Smooth muscle cell (in vitro differentiated cells): ENCODE measurements at regions not wholly inside any gene's neighbourhood (a gene's known extent, or its start where the extent isn't known, plus 50 kb on each side); places are given as distances from the start of the nearest gene placed in this dataset.

ENCODE experiments used
- DNase-seq: peaks from one replicate; lab custom pipeline; 2025; ENCODE audit not compliant: unreplicated experiment; lab: John Stamatoyannopoulos, UW
- H2AFZ ChIP-seq: fragments of 200-600 bp; sonication (generic); 2 replicates; pipeline ENCODE4 v1.6.0; 2016; ENCODE audit warnings: antibody characterized with exemption, low read depth, mild to moderate bottlenecking
- H3F3A ChIP-seq: fragments of 200-600 bp; sonication (generic); 2 replicates; pipeline ENCODE4 v1.6.0; 2017; ENCODE audit warnings: antibody characterized with exemption, low read depth
- H3K27ac ChIP-seq: fragments of 200-600 bp; sonication (generic); 2 replicates; pipeline ENCODE4 v1.5.1; 2016; ENCODE audit warnings: low read depth, mild to moderate bottlenecking
- H3K27me3 ChIP-seq: fragments of 200-600 bp; sonication (generic); 2 replicates; pipeline ENCODE4 v1.6.1; 2016; ENCODE audit warnings: low read depth, mild to moderate bottlenecking
- H3K36me3 ChIP-seq: fragments of 200-600 bp; sonication (generic); 2 replicates; pipeline ENCODE4 v1.5.1; 2016; ENCODE audit warnings: low read depth
- H3K4me1 ChIP-seq: fragments of 200-600 bp; sonication (generic); 2 replicates; pipeline ENCODE4 v1.5.1; 2016; ENCODE audit warnings: low read depth
- H3K4me2 ChIP-seq: fragments of 200-600 bp; sonication (generic); 2 replicates; pipeline ENCODE4 v1.6.0; 2016; ENCODE audit warnings: mild to moderate bottlenecking
- H3K4me3 ChIP-seq: fragments of 200-600 bp; sonication (generic); 2 replicates; pipeline ENCODE4 v1.5.1; 2016; ENCODE audit warnings: mild to moderate bottlenecking
- H3K79me2 ChIP-seq: fragments of 200-600 bp; sonication (generic); 2 replicates; pipeline ENCODE4 v1.6.0; 2016; ENCODE audit warnings: low read depth, mild to moderate bottlenecking
- H3K9ac ChIP-seq: fragments of 200-600 bp; sonication (generic); 2 replicates; pipeline ENCODE4 v1.6.0; 2016; ENCODE audit warnings: low read depth
- H3K9me3 ChIP-seq: fragments of 200-600 bp; sonication (generic); replicated peaks from 2 replicates; pipeline ENCODE4 v1.5.1; 2016; ENCODE audit warnings: low read depth
- H4K20me1 ChIP-seq: fragments of 200-600 bp; sonication (generic); 2 replicates; pipeline ENCODE4 v1.6.0; 2016; ENCODE audit warnings: low read depth
- CTCF ChIP-seq: fragments of 200-600 bp; sonication (generic); IDR thresholded peaks from 2 replicates; pipeline ENCODE4 v1.5.1; 2017; ENCODE audit warnings: borderline replicate concordance, mild to moderate bottlenecking, antibody characterized with exemption; ENCODE audit not compliant: insufficient read depth, poor library complexity, severe bottlenecking
- WGBS: methylation state at CpG from one replicate; pipeline ENCODE4 v1.1.7; 2016; ENCODE audit warnings: low lambda C conversion rate; 5-methylcytosine and 5-hydroxymethylcytosine counted together

GRCh38 chr3:181872887-181873286 lies 161.2 kb downstream of the SOX2 start:
- H3K4me1 ChIP-seq: no peaks in the 10 kb centered on the region
- H2AFZ ChIP-seq: no peak overlapping the region
- H3K27ac ChIP-seq: no peak overlapping the region
- no peaks in the 10 kb centered on the region for H3K9me3 ChIP-seq
- H3K4me3 ChIP-seq: no peak overlapping the region
- WGBS: 87% methylated on average over 1 of the region's 1 CpG
- no peaks in the 10 kb centered on the region for H3K27me3 ChIP-seq
- no peak for DNase-seq
- no peaks in the 10 kb centered on the region for H3F3A ChIP-seq
- no peak overlapping the region for H3K4me2 ChIP-seq
- H3K9ac ChIP-seq: no peak overlapping the region
- no peaks in the 10 kb centered on the region for H3K36me3 ChIP-seq
- H3K79me2 ChIP-seq: no peaks in the 10 kb centered on the region
- H4K20me1 ChIP-seq: no peaks in the 10 kb centered on the region
- no peak for TF ChIP-seq CTCF

GRCh38 chr3:181879926-181880325 lies 168.2 kb downstream of the SOX2 start:
- H3K9me3 ChIP-seq: no peaks in the 10 kb centered on the region
- WGBS: 36% methylated on average over 1 of the region's 1 CpG

GRCh38 chr3:181880331-181880730 lies 168.6 kb downstream of the SOX2 start:
- Histone ChIP-seq H3K36me3 (no peaks in the 10 kb centered on the region), H3K9me3 (no peaks in the 10 kb centered on the region), H3F3A (no peaks in the 10 kb centered on the region), H3K27ac (no peak overlapping the region), H4K20me1 (no peaks in the 10 kb centered on the region), H3K9ac (no peak overlapping the region), H3K79me2 (no peaks in the 10 kb centered on the region), H3K4me2 (no peak overlapping the region), H3K4me3 (no peak overlapping the region), H3K4me1 (peaks cover 8% of the 10 kb centered on the region), H3K27me3 (peaks cover 17% of the 10 kb centered on the region), H2AFZ (no peak overlapping the region)
- DNase-seq: no peak
- no peak for TF ChIP-seq CTCF
- WGBS: 85% methylated on average over 3 of the region's 3 CpGs

More at GRCh38 chr3:181879926-181880325, 168.2 kb downstream of the SOX2 start:
- peaks cover 14% of the 10 kb centered on the region for H3K27me3 ChIP-seq
- H3K4me1 ChIP-seq: peaks cover 8% of the 10 kb centered on the region
- H3K4me3 ChIP-seq: no peak overlapping the region
- no peaks in the 10 kb centered on the region for H3F3A ChIP-seq
- no peaks in the 10 kb centered on the region for H3K36me3 ChIP-seq
- H4K20me1 ChIP-seq: no peaks in the 10 kb centered on the region
- H2AFZ ChIP-seq: no peak overlapping the region
- no peak for TF ChIP-seq CTCF
- no peaks in the 10 kb centered on the region for H3K79me2 ChIP-seq
- no peak overlapping the region for H3K27ac ChIP-seq
- H3K4me2 ChIP-seq: no peak overlapping the region
- no peak overlapping the region for H3K9ac ChIP-seq
- DNase-seq: no peak

- 75% methylated on average over 2 of the region's 2 CpGs for WGBS
- no peak for DNase-seq
- TF ChIP-seq CTCF: no peak
Observed at GRCh38 chr3:181881749-181882148, 170.0 kb downstream of the SOX2 start.

More at GRCh38 chr3:181881749-181882148, 170.0 kb downstream of the SOX2 start:
- no peak overlapping the region for H3K9ac ChIP-seq
- H3K79me2 ChIP-seq: no peaks in the 10 kb centered on the region
- peaks cover 8% of the 10 kb centered on the region for H3K4me1 ChIP-seq
- H2AFZ ChIP-seq: no peak overlapping the region
- H3K36me3 ChIP-seq: no peaks in the 10 kb centered on the region
- H3K27me3 ChIP-seq: peaks cover 18% of the 10 kb centered on the region
- H3K4me3 ChIP-seq: no peak overlapping the region
- H4K20me1 ChIP-seq: no peaks in the 10 kb centered on the region
- no peaks in the 10 kb centered on the region for H3F3A ChIP-seq
- no peak overlapping the region for H3K4me2 ChIP-seq
- no peak overlapping the region for H3K27ac ChIP-seq
- no peaks in the 10 kb centered on the region for H3K9me3 ChIP-seq
